Coronary artery (tissue), 2 donors: ENCODE measurements at regions not wholly inside any gene's neighbourhood (a gene's known extent, or its start where the extent isn't known, plus 50 kb on each side); places are given as distances from the start of the nearest gene placed in this dataset.

ENCODE experiments used
- DNase-seq: peaks from one replicate; pipeline ENCODE4 v3.0.0-alpha.2; 2017; ENCODE audit warnings: low spot score
- H3K27ac ChIP-seq, 2 donors: fragments of 200-600 bp; sonication (generic); one replicate each; pipeline ENCODE4 v1.5.1; 2016 to 2019
- H3K4me3 ChIP-seq: fragments of 200-600 bp; sonication (generic); 2 replicates; pipeline ENCODE4 v1.5.1; 2016; ENCODE audit warnings: mild to moderate bottlenecking, moderate library complexity
- CTCF ChIP-seq: fragments of 200-600 bp; sonication (generic); IDR thresholded peaks from one replicate; pipeline ENCODE4 v1.5.1; 2019; ENCODE audit warnings: antibody characterized with exemption

GRCh38 chr7:28290496-28290895, 109.9 kb upstream of the JAZF1 start:
- no peak for DNase-seq
- Histone ChIP-seq H3K27ac (no peak overlapping the region), H3K4me3 (no peak overlapping the region)
- no peak for TF ChIP-seq CTCF

- no peak for TF ChIP-seq CTCF
Measured at GRCh38 chr7:28291559-28291958, 111.0 kb upstream of the JAZF1 start.

GRCh38 chr7:28292834-28293526, 112.4 kb upstream of the JAZF1 start:
- no peak overlapping the region for H3K4me3 ChIP-seq
- no peak for DNase-seq
- TF ChIP-seq CTCF: no peak
- H3K27ac ChIP-seq: no peak overlapping the region

More at GRCh38 chr7:28291559-28291958, 111.0 kb upstream of the JAZF1 start:
- no peak overlapping the region for H3K27ac ChIP-seq
- no peak overlapping the region for H3K4me3 ChIP-seq
- no peak for DNase-seq

- no peak overlapping the region for H3K4me3 ChIP-seq
- H3K27ac ChIP-seq: no peak overlapping the region
- no peak for DNase-seq
- no peak for TF ChIP-seq CTCF
Measured at GRCh38 chr7:28293527-28293835, 112.9 kb upstream of the JAZF1 start.

GRCh38 chr7:28296571-28297483, 115.5 kb upstream of the CREB5 start:
- Histone ChIP-seq H3K4me3 (no peak overlapping the region), H3K27ac (no peak overlapping the region)
- no peak for DNase-seq
- TF ChIP-seq CTCF: no peak

GRCh38 chr7:28297801-28298459, 114.4 kb upstream of the CREB5 start:
- no peak for TF ChIP-seq CTCF
- H3K4me3 ChIP-seq: no peak overlapping the region
- no peak overlapping the region for H3K27ac ChIP-seq
- DNase-seq: no peak
